Astrocyte (in vitro differentiated cells and primary cell): ENCODE measurements at regions not wholly inside any gene's neighbourhood (a gene's known extent, or its start where the extent isn't known, plus 50 kb on each side); places are given as distances from the start of the nearest gene placed in this dataset.

Experiments used
- DNase-seq: peaks from one replicate; pipeline ENCODE4 v3.0.0-alpha.2; 2010; ENCODE audit warnings: low read depth
- FAIRE-seq: peaks from 2 replicates; lab custom pipeline; 2011; peaks lifted over from hg19 to GRCh38; lab: Jason Lieb, UNC
- H2AFZ ChIP-seq: 2 replicates; pipeline ENCODE4 v1.6.0; 2012; ENCODE audit warnings: low read depth, low read length, inconsistent platforms
- H3K27ac ChIP-seq: 2 replicates; pipeline ENCODE4 v1.5.1; 2011; ENCODE audit warnings: low read depth, low read length, inconsistent platforms
- H3K27me3 ChIP-seq: 2 replicates; pipeline ENCODE4 v1.6.0; 2011; ENCODE audit warnings: low read length, inconsistent platforms; ENCODE audit not compliant: insufficient read depth
- H3K36me3 ChIP-seq: 2 replicates; pipeline ENCODE4 v1.5.1; 2011; ENCODE audit warnings: low read length, inconsistent platforms; ENCODE audit not compliant: insufficient read depth
- H3K4me1 ChIP-seq: 2 replicates; pipeline ENCODE4 v1.5.1; 2011; ENCODE audit warnings: low read length, inconsistent platforms; ENCODE audit not compliant: insufficient read depth
- H3K4me2 ChIP-seq: 2 replicates; pipeline ENCODE4 v1.6.0; 2012; ENCODE audit warnings: low read length, inconsistent platforms
- H3K4me3 ChIP-seq: 2 replicates; pipeline ENCODE4 v1.5.1; 2011; ENCODE audit warnings: low read depth, mild to moderate bottlenecking, low read length, inconsistent platforms; ENCODE audit not compliant: insufficient read depth
- H3K79me2 ChIP-seq: 2 replicates; pipeline ENCODE4 v1.6.0; 2012; ENCODE audit warnings: mild to moderate bottlenecking, low read length, inconsistent platforms; ENCODE audit not compliant: insufficient read depth
- H3K9ac ChIP-seq: 2 replicates; pipeline ENCODE4 v1.6.0; 2012; ENCODE audit warnings: mild to moderate bottlenecking, low read length, inconsistent platforms
- H3K9me3 ChIP-seq: 2 replicates; pipeline ENCODE4 v1.5.1; 2012; ENCODE audit warnings: low read depth, mild to moderate bottlenecking, low read length, inconsistent platforms; ENCODE audit not compliant: insufficient read depth
- H4K20me1 ChIP-seq: 2 replicates; pipeline ENCODE4 v1.6.0; 2012; ENCODE audit warnings: low read length, inconsistent platforms; ENCODE audit not compliant: insufficient read depth
- H3K27ac Mint-ChIP-seq: one replicate; pipeline ENCODE4 v1.8.0; 2021; ENCODE audit warnings: mild to moderate bottlenecking, mixed read lengths; ENCODE audit not compliant: unreplicated experiment
- H3K27me3 Mint-ChIP-seq: one replicate; pipeline ENCODE4 v1.8.0; 2021; ENCODE audit warnings: low read depth, mixed read lengths; ENCODE audit not compliant: unreplicated experiment
- H3K36me3 Mint-ChIP-seq: one replicate; pipeline ENCODE4 v1.8.0; 2021; ENCODE audit warnings: low read depth, mixed read lengths; ENCODE audit not compliant: unreplicated experiment
- H3K4me1 Mint-ChIP-seq: one replicate; pipeline ENCODE4 v1.8.0; 2021; ENCODE audit warnings: low read depth, mixed read lengths; ENCODE audit not compliant: unreplicated experiment
- H3K4me3 Mint-ChIP-seq: one replicate; pipeline ENCODE4 v1.8.0; 2021; ENCODE audit warnings: mild to moderate bottlenecking, moderate library complexity, mixed read lengths; ENCODE audit not compliant: unreplicated experiment
- H3K9me3 Mint-ChIP-seq: one replicate; pipeline ENCODE4 v1.8.0; 2021; ENCODE audit warnings: mild to moderate bottlenecking, mixed read lengths; ENCODE audit not compliant: unreplicated experiment
- EZH2 ChIP-seq: IDR thresholded peaks from 2 replicates; pipeline ENCODE4 v1.6.1; 2012; ENCODE audit warnings: mild to moderate bottlenecking, low read length, inconsistent platforms; ENCODE audit not compliant: insufficient read depth
- TF ChIP-seq, protein P1 (sequence below): IDR thresholded peaks from 2 replicates; pipeline ENCODE4 v1.5.1; 2011; ENCODE audit warnings: low read depth, mild to moderate bottlenecking, inconsistent platforms, low read length, moderate library complexity; ENCODE audit not compliant: insufficient read depth

DNA sequence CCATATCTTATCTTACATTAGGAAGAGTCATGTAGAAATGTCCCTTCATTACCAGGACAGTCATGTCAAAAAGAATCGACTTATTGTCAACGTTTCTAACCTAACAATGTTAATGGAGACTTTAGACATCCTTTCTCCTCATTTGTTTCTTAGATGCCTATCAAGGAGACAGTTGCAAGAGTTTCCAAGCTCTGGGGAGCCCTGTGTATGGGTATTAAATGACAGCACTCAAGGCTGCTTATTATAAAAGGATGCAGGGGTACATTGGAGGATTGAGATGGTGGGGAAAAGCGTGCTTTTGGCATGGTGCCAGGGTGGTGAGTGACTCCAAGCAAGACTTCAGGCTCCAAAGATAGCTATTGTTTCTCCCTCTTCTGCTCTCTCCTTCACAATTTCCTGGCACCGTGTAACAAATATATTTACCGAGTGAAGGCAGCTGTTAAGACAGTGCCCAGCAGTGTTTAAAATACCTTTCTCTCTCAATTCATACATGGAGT, 461.3 kb upstream of the CLINT1 start:
- H3K36me3 Mint-ChIP-seq = no peaks in the 10 kb centered on the region
- no peak overlapping the region for H3K9ac ChIP-seq
- H3K4me3 ChIP-seq = no peak overlapping the region
- H4K20me1 ChIP-seq = no peaks in the 10 kb centered on the region
- peaks cover 9% of the 10 kb centered on the region for H3K27me3 Mint-ChIP-seq
- TF ChIP-seq, protein P1, sequence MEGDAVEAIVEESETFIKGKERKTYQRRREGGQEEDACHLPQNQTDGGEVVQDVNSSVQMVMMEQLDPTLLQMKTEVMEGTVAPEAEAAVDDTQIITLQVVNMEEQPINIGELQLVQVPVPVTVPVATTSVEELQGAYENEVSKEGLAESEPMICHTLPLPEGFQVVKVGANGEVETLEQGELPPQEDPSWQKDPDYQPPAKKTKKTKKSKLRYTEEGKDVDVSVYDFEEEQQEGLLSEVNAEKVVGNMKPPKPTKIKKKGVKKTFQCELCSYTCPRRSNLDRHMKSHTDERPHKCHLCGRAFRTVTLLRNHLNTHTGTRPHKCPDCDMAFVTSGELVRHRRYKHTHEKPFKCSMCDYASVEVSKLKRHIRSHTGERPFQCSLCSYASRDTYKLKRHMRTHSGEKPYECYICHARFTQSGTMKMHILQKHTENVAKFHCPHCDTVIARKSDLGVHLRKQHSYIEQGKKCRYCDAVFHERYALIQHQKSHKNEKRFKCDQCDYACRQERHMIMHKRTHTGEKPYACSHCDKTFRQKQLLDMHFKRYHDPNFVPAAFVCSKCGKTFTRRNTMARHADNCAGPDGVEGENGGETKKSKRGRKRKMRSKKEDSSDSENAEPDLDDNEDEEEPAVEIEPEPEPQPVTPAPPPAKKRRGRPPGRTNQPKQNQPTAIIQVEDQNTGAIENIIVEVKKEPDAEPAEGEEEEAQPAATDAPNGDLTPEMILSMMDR = no peak
- no peak for TF ChIP-seq EZH2
- H3K4me3 Mint-ChIP-seq = no peak overlapping the region
- H3K27ac ChIP-seq = no peak overlapping the region
- no peak overlapping the region for H2AFZ ChIP-seq
- H3K79me2 ChIP-seq = no peaks in the 10 kb centered on the region
- peaks cover 5% of the 10 kb centered on the region for H3K4me1 Mint-ChIP-seq
- FAIRE-seq (no peak), DNase-seq (no peak)
- H3K9me3 Mint-ChIP-seq = no peaks in the 10 kb centered on the region
- H3K9me3 ChIP-seq = no peaks in the 10 kb centered on the region
- H3K27ac Mint-ChIP-seq = no peak overlapping the region
- H3K4me1 ChIP-seq = no peaks in the 10 kb centered on the region
- H3K4me2 ChIP-seq = no peak overlapping the region
- no peaks in the 10 kb centered on the region for H3K36me3 ChIP-seq
- no peaks in the 10 kb centered on the region for H3K27me3 ChIP-seq

DNA sequence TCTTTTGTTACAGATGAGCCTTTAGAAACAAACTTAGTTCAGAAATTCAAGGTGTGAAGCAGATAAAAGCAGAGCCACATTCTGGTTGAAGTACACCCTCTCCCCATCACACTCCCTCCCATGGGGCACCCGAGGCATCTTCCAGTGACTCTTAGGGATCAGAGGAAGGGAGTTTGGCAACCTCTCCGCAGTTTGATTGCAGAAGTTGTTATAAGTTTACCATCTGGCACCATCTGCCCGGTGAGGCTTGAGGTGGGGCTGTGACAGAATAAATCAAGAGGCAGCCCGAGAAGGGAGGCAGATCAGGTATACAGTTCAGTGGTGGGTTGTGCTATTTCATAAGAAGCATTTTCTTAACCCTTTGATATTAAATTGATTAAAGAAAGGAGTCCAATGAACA, 458.6 kb upstream of the CLINT1 start:
- no peaks in the 10 kb centered on the region for H3K36me3 Mint-ChIP-seq
- Histone ChIP-seq H4K20me1 (no peaks in the 10 kb centered on the region), H3K27me3 (no peaks in the 10 kb centered on the region), H3K36me3 (no peaks in the 10 kb centered on the region), H2AFZ (no peak overlapping the region), H3K4me2 (no peak overlapping the region), H3K79me2 (no peaks in the 10 kb centered on the region), H3K27ac (no peak overlapping the region), H3K4me1 (no peaks in the 10 kb centered on the region), H3K4me3 (no peak overlapping the region), H3K9ac (no peak overlapping the region), H3K9me3 (no peaks in the 10 kb centered on the region)
- H3K9me3 Mint-ChIP-seq = no peaks in the 10 kb centered on the region
- H3K4me1 Mint-ChIP-seq = peaks cover 5% of the 10 kb centered on the region
- peaks cover 4% of the 10 kb centered on the region for H3K27me3 Mint-ChIP-seq
- H3K4me3 Mint-ChIP-seq = no peak overlapping the region
- no peak for DNase-seq
- no peak for FAIRE-seq
- no peak overlapping the region for H3K27ac Mint-ChIP-seq
- TF ChIP-seq, protein P1 = no peak
- TF ChIP-seq EZH2 = no peak

DNA sequence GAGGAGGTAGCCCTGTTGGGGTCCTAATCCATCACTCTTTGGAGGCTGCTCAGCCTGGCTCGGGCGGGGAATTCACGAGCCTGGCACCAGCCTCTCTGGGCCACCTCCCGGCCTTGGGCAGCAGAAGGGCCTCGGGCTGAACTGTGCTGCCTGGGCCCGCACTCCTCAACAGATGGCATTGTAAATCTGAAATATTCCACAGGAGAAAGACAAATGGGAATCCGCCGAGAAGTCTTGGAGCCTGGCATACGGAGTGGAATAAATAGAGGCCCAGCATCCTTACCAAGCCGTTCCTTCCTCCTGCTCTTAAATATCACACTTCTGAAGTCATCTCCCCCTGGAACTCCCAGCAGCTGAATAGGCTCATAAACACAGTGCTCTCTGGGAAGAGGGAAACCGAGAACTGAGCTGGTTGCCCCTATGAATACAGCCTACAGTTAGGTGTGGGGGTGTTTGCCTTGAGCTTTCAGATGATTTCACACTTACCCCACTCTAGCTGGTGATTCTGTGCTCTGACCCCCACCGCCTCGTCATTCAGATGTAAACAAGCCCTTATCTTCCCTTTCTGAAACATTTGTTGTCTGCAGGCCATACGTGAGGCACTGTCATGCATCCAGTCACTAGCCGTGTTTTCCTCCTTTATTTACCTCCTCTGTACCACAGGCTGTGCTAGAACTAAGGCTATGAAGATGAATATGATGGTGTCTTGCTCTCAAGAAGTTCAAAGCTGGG, 455.0 kb upstream of the CLINT1 start:
- no peak overlapping the region for H3K4me3 Mint-ChIP-seq
- no peak for TF ChIP-seq EZH2
- TF ChIP-seq, protein P1 = no peak
- DNase-seq (no peak), FAIRE-seq (no peak)
- no peaks in the 10 kb centered on the region for H3K4me1 Mint-ChIP-seq
- H4K20me1 ChIP-seq = no peaks in the 10 kb centered on the region
- H3K27ac ChIP-seq = no peak overlapping the region
- no peaks in the 10 kb centered on the region for H3K27me3 ChIP-seq
- no peak overlapping the region for H2AFZ ChIP-seq
- H3K36me3 Mint-ChIP-seq = no peaks in the 10 kb centered on the region
- H3K4me1 ChIP-seq = no peaks in the 10 kb centered on the region
- no peak overlapping the region for H3K9ac ChIP-seq
- H3K9me3 ChIP-seq = no peaks in the 10 kb centered on the region
- H3K27me3 Mint-ChIP-seq = peaks cover 9% of the 10 kb centered on the region
- no peaks in the 10 kb centered on the region for H3K79me2 ChIP-seq
- no peak overlapping the region for H3K4me3 ChIP-seq
- H3K27ac Mint-ChIP-seq = no peak overlapping the region
- no peaks in the 10 kb centered on the region for H3K9me3 Mint-ChIP-seq
- no peaks in the 10 kb centered on the region for H3K36me3 ChIP-seq
- H3K4me2 ChIP-seq = no peak overlapping the region
